GM21786 (cell line): ENCODE measurements at regions not wholly inside any gene's neighbourhood (a gene's known extent, or its start where the extent isn't known, plus 50 kb on each side); places are given as distances from the start of the nearest gene placed in this dataset.
"Not testable (repeated sequence)": the region's sequence is repeated elsewhere in the genome, so short reads cannot be mapped to it uniquely, and the experiment has no call there.

ENCODE experiments used
- ATAC-seq: cut with Tn5 transposase; IDR thresholded peaks from one replicate; pipeline ENCODE4 v1.9.1; 2021; ENCODE audit not compliant: unreplicated experiment

DNA sequence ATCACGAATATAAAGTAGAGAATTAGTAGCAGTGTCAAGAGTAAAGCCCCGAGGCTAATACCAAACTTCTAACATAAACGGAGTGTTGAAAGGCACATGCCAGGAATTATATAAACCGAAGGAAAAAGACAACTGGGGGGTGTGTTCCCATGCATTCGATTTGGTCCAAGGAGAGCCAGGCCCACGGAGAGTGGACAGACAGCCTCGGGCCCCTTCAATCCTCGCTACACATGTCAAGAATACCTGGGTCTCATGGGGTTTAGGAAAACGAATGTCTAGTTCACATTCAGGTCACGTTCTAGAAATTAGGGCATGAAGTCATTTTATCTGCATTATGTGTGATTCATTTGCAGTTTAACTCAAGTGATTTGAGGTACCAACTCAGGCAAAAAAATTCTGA, 343.7 kb downstream of the BCL2L11 start:
- not testable (repeated sequence) for ATAC-seq

DNA sequence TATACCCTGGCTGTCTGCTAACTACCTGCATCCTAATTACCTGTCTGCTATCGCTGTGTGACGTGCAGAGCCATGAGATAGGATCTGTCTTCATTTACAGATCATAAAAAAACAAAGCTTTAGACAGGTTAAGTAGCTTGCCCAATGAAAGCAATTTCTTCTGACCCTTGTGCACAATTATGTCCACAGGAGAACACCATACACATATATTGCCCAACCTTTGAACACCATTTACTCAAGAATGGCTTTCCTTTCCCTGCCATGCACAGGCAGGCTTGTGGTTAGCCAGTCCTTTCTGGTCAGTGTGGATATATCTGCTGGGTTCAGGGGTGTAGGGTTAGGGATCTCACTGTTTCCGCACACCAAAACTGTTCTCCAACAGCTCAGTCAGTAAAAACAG, 344.8 kb downstream of the BCL2L11 start:
- not testable (repeated sequence) for ATAC-seq

DNA sequence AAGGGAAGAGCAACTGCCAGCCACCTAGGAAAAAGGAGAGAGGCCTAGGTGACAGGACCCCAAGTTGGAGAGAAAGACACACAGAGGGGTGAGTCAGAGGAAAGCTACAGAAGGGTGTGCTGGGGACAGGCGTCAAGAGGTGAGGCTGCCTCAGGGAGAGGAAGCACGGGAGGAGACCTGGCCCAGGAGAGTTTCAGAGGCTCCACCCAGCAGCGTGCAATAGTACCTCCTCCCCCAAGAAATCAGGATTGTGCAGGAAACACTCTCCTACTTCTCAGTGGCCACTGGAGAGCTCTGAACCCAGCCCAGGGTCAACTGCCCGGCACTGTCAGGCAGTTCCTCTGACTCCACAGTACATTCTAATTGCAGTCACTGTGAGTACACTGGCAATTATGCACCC, 346.0 kb downstream of the BCL2L11 start:
- ATAC-seq: not testable (repeated sequence)

DNA sequence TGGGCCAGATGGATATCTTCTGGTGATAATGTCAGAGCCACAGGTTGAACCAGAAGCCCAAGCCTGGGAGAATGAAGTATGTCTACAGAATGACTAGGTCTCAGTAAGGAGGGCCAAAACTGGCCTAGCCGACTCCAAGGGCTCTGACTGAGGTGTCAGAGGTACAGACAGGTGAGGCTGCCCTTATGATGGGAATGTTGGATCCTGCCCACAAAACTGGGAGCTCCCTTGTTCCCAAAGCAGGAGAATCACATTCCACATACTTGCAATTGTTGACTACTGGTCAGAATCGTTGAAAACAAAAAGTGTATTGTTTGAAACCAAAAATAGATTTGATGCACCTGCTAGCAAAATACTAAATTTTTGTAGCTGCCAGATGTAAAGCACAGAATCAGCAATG, 350.2 kb downstream of the BCL2L11 start:
- ATAC-seq: not testable (repeated sequence)

DNA sequence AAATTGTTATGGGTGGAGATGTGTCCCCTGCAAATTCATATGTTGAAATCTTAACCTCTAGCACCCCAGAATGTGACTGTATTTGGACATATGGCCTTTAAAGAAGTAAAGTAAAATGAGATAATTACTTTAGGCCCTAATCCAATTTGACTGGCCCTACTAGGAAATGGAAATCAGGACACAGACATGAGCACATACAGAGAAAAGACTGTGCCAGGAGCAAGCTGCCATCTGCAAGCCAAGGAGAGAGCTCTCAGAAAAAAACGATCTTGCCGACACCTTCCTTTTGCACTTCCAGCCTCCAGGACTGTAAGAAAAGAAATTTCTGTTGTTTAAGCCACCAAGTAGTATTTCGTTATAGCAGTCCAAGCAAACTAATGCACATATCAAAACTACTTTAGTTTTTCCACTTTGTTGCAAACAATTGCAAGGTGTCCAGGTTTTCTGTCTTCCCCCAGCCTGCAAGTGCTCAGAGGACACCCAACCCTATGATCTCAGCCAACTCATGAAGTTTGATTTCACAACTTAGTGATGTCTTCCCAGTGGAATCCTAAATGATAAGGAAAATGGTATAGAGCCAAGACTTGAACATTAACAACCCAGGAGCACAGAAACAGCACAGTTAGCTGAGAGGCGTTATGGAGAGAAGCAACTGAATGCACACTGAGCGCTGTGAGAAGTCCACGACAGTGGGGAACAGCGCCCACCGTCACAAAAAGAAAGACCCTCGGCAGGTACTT, 351.2 kb downstream of the BCL2L11 start:
- ATAC-seq: not testable (repeated sequence)

DNA sequence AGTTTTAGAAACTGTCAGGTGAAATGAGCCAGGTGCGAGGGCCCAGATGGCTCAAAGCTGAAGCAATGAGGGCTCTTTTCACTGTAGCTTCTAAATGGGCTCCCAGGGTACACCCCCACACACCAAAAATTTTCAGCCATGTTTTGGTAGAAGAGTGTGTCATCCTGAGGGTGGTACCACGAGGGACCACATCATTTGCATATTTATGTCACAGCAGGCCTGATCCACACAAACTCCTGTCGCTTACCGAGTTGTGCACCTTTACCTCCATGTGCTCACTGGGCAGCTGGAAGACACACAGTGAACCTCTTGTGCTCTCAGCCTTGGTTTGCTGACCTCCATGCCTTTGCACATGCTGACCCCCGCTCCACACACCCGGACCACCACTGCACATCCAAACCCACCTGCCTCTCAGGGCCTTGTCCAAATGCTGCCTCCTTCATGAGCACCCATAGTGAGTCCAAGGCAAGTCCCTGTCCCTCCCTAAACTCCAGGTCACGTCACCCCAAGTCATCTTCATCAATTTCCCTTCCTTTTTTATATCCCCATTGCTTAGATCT, 352.2 kb downstream of the BCL2L11 start:
- ATAC-seq: not testable (repeated sequence)

DNA sequence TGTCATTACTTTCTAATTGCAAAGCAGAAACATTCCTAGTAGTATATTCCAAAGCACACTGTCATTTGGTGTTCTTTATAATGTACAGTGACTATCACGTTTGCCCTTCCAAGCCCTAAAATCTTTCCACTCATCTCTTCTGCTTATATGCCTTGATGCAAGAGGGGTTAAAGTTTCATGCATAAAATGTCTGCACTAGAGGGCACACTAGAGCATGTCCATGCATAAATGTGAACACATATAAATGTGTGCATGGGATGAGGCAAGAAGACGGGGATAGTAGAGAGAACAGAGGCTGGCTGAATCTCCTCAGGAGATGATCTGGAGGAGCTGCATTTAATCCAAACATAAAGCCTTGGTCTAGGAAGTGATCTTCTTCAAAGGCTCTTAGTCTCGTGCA, 352.8 kb downstream of the BCL2L11 start:
- ATAC-seq: not testable (repeated sequence)

DNA sequence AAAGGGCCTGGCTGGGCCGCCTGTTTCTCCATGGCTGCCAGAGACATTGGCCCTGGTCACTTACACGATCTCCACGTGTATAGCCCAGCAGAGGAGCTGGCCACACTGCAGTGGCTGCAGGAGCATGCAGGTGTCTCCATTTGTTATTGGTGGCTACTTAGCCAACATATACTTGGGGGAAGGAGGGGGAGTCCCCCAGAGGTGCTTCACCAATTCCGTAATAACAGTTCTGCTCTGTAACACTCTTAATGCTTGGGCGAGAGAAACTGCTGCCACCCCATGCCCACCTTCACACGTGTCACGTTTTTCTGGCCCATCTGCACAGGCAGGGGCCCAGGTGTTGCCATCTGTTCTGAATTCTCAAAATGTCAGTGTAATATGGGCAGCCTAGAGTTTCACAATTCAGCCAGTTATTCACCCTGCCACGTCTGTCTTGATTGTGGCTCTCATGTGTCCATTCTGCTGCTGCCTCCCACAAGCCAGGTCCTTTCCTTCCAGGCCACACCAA, 353.5 kb downstream of the BCL2L11 start:
- not testable (repeated sequence) for ATAC-seq

DNA sequence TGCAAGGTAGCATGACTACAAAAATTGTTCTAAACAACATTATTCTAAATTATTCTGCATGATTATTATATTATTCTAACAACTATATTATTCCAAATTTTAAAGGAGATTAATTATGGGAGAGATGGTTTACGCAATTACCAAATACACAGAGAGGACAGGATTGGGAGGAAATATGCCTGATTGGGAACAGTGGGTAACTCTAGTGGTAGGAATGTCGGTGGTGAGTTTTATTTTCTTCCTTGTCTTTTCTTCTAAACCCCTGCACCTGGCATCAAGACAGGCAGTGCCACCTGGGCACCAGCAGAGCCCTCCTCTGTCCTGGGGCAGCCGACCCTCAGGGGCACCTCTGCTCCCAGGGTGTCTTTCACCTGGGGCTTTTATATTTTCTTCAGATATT, 357.6 kb downstream of the BCL2L11 start:
- not testable (repeated sequence) for ATAC-seq

DNA sequence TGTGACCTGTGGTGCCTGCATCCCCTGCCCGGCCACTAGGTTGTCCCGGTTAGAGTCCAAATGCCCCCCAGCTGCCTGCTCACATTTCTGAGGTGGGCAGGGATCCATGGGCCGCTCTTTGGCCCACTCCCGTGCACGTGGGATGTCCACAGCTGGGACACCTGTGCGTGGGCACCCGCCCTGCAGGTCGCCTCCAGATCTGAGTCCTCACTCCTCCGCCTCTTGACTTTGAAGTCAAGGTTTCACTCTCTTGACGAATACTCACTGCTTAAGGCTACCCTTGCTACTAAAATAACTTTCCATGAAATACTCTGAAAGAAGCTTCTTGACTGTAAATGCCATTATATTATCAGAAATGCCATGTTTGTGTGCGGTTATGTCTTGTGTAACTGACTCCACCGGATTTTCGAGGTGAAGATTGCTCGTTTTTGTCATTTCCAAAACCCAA, 358.2 kb downstream of the BCL2L11 start:
- ATAC-seq: not testable (repeated sequence)

DNA sequence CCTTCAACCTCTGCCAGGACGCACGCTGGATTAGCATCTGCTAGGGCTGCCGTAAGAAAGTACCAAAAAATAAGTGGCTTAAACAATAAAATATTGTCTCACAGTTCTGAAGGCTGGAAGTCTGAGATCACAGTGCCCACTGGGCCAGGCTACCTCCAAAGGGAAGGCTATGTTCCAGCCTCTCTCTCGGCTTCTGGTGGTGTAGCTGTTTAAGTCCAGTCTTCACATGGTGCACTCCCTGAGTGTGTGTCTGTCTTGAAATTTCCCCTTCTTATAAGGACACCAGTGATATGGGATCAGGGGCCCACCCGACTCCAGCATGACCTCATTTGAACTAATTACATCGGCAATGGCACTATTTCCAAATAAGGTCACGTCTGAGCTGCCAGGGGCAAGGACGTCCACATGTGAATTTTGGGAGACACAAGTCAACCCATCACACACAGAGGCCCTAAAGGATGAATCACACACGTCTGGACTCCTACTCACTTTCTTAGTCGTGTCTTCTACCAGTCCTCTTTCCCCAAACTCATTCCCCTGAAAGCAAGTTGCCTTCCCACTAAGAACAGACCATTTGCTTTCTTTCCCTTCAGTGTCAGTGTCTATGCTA, 359.4 kb downstream of the BCL2L11 start:
- ATAC-seq: not testable (repeated sequence)

DNA sequence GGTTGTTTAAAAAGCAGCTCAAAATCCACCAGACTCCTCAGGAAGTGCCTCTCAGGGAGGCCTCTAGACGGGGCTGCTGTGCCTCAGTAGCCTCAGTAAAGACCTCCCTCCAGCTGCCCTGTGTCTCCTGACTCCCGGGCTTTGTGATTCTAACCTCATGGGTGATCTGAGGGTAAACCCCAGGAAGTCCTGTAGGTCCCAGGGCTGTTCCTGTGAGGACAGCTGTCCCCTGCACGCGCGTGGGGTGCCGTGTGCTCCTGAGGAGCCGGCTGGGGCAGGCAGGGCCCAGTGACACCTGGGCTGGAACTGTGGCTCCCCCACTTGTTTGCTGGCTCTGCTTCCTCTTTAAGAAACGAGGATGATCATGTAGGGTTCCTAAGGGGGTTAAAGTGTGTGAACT, 359.9 kb downstream of the BCL2L11 start:
- ATAC-seq: not testable (repeated sequence)

DNA sequence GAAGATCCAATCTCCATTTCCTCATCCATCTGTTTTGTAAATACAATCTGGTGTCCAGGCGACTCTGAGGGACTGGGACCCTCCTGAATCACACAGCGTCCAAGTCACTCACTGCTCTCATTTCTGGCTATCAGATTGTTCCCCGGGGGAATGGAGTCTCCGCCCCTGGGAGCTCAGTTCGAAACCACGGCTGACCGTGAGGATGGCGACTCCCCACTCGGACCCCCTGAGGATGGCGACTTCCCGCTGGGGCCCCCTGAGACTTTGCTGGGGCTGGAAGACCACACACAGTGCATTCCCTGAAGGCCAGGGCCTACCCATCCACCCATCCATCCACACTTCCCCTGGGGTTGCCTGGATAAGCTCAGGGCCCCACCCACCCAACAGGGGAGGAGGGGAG, 360.5 kb downstream of the BCL2L11 start:
- ATAC-seq: not testable (repeated sequence)

DNA sequence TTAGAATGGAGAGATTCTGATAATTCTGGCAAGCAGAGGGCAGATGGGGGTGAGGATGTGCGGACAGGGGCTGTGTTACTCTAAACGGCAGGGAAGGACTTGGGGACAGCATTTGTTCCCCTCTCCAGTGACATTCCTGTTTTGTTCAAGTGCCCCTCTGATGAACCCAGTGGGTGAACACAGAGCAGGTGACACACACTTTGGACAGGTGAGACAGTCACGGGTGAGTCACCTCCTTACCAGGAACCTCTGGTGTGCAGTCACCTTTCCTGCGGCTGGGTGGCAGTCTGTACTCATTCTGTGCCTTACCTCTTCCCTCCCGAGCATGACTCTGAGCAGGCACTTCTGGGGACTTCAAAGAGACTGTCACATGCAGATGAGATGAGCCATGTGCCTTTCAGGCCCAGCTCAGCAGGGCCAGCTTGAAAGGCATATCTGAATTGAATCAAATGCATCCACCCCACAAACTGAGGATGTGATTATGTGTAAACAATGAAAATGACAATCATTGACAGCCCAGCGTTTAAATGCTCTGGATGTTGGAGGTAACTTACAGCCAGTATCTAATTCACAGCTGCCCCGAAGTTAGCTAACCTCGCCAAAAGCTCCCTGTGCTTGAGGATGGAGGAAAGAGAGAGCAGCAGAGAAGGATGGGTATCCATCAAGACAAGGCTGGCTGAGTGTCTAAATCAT, 362.4 kb downstream of the BCL2L11 start:
- ATAC-seq: not testable (repeated sequence)

DNA sequence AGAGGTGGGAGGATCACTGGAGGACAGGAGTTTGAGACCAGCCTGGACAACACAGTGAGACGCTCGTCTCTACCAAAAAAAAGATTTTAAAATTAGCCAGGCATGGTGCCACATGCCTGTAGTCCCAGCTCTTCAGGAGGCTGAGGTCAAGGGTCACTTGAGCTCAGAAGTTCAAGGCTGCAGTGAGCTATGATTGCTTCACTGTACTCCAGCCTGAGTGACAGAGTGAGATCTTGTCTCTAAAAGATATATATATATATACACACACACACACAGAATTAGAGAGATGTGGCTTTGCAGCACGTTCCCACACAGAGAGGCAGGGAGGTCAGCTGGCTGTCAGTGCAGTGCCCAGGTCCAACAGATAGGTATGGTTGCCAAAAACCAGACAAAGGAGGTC, 363.4 kb downstream of the BCL2L11 start:
- not testable (repeated sequence) for ATAC-seq

DNA sequence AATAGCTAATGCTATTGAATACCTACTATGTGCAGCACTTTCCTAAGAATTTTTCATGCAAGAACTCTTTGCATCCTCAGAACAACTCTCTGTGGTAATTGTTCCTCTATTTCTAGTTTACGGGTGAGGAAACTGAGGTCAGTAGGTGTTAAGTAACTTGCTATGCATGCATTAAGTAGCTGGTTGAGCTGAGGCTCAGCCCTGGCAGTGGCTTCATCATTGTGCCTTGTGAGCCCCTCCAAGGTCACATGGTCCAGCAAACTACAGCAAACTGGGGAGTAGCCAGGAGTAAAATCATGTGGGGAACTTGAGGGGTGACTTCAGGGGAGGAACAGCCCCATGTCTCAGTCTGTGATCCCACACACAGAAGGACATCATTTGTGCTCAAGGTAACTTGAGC, 365.2 kb downstream of the BCL2L11 start:
- not testable (repeated sequence) for ATAC-seq

DNA sequence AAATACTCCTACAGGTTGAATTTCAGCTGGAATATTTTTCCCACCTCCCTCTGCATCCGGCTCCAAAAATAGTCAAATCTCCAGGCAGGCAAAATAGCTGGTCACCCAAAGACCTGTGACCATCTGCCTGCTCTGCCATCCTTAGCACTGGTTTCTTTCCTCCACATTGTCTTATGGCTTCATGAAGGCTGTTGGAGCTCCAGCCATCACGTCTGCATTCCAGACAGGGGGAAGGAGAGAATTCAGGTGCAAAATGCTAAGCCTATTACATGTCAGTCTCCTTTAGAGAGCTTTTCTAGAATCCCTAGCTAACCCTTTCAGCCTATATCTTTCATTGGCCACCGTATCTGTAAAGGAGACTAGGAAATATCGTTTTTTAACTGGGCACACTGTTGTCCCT, 367.7 kb downstream of the BCL2L11 start:
- not testable (repeated sequence) for ATAC-seq

DNA sequence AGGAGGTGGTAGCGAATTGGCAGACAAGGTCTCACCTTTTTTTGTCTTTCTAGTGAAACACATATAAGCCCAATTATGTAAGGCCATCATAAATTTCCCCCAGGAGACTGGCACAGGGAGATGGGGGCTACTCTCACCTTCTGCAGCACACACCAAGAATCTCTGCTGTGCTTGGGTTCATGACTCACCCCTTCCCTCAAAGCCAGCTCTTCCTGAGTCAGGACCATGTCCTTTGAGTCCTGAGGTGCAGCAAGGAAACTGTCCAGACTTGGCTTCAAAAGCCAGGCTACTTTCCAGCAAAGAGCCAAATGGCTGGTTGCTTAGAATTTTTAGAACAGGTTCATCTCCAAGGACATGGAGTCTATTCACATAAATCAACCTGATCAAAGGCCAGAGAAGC, 368.7 kb downstream of the BCL2L11 start:
- not testable (repeated sequence) for ATAC-seq

DNA sequence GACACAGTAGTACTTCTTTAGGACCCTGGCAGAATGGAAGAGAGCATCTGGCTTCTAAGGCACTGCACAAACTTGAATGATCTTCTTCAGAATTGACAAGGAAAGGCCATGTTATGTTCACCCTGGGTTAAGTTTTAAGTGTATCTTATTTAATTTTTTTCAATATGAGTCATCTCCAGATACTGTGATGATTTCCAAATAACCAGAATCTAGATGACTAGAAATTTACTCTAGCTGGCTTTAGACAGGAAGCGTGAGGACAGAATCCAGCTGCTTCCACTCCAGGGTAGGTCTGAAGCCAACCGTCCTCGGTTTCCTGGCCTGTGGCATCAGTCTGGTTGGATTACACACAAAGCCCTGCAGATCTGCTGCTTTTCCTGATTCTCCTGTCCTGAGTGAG, 370.5 kb downstream of the BCL2L11 start:
- not testable (repeated sequence) for ATAC-seq

DNA sequence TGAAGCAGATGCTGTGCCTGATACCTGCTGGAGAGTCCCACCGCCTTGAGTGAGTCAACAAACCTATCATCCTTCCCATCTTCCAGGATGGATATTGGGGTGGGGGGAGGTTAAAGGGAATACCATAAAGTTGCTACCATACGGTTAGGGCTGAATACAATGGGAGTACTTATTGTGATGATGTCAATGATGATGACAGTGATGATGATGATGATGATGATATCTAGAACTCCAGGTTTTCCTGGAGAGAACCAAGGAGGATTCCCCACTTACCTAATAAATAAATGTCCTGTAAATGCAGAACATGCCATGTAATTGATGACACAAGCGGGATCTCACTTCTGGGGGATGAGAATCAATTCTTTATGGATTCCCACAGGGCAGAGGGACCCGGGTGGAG, 370.9 kb downstream of the BCL2L11 start:
- ATAC-seq: not testable (repeated sequence)

DNA sequence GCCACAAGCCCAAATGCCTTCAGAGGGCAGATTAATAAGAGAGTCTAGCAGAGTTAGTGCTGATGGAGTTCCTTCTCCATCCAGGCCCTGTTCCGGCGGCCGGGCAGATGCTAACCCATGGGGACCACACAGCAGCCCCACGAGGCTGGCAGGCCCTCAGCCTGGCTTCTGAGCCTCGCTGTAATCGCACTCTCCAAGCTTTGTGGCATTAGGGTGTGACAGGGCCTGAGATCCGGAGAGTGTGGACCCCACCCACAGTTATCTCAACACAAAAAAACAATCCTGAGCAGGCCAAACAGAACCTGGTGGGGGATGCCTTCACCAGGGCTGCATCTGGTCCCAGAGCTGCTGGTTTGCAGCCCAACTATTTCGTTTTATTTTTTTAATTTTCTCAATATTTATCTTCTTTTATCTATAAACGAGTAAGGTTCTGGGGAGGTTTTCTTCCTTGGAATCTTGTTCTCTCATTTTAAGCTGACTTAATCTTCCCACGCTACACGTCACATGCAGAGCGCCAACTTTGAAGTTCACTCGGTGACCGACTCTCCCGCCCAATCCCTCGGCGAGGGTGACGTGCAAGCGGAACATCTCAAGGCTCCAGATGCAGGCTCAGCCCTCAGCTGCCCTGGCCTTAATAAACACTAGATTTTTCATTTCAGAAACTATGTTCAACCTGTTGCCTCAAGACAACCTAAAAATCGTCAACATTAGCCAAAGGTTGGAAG, 372.4 kb downstream of the BCL2L11 start:
- not testable (repeated sequence) for ATAC-seq
